Type B pancreatic cell (in vitro differentiated cells): ENCODE measurements at regions not wholly inside any gene's neighbourhood (a gene's known extent, or its start where the extent isn't known, plus 50 kb on each side); places are given as distances from the start of the nearest gene placed in this dataset.

Experiments
- DNase-seq: peaks from one replicate; pipeline ENCODE4 v3.0.0; 2021; ENCODE audit warnings: mixed read lengths; ENCODE audit not compliant: unreplicated experiment; ENCODE audit errors: extremely low spot score
- H3K27ac Mint-ChIP-seq: 2 replicates; pipeline ENCODE4 v1.8.0; 2021; ENCODE audit warnings: mild to moderate bottlenecking, mixed read lengths
- H3K27me3 Mint-ChIP-seq: 2 replicates; pipeline ENCODE4 v1.8.0; 2021; ENCODE audit warnings: mixed read lengths
- H3K36me3 Mint-ChIP-seq: 2 replicates; pipeline ENCODE4 v1.8.0; 2021; ENCODE audit warnings: mixed read lengths
- H3K4me1 Mint-ChIP-seq: one replicate; pipeline ENCODE4 v1.8.0; 2021; ENCODE audit warnings: mixed read lengths; ENCODE audit not compliant: unreplicated experiment
- H3K4me3 Mint-ChIP-seq: 2 replicates; pipeline ENCODE4 v1.8.0; 2021; ENCODE audit warnings: mild to moderate bottlenecking, mixed read lengths
- H3K9me3 Mint-ChIP-seq: 2 replicates; pipeline ENCODE4 v1.8.0; 2021; ENCODE audit warnings: mixed read lengths
- TF ChIP-seq, protein P1 (sequence below): fragments of 200-600 bp; sonication (generic); conservative IDR thresholded peaks from 2 replicates; pipeline ENCODE4 v1.5.0; 2021; ENCODE audit warnings: antibody characterized with exemption, mild to moderate bottlenecking

DNA sequence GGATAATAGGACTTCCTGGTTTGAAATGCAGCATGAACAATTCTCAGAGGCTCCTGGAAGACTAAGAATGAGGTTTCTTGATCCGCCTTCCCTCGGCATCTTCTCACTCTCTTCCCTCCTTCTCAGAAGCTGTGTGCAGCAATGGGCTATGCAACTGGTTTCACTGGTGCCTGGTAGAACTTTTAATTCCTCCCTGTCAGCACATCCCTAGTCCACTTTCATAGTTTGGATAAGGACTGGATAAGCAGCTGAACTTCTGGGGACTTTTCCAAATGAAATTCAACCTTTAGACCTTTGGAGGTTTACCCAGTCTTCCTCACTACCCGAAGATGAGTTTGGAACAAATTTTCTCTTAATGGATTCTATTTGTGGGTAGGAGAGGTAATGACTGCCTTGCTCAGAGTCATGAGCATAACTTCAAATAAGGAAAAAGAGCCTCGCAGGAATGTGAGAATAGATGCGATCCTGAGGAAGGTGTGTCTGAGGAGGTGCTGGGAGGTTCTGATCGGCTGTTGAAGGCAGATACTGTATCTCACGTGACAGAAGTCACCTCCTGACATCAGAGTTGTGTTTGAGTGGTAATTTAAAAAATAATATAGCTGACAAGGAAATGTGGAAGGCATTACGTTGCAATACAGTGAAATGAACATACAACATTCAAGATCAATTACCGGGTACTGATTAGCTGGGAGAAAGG, 56.0 kb upstream of the HAND2 start:
- TF ChIP-seq, protein P1, sequence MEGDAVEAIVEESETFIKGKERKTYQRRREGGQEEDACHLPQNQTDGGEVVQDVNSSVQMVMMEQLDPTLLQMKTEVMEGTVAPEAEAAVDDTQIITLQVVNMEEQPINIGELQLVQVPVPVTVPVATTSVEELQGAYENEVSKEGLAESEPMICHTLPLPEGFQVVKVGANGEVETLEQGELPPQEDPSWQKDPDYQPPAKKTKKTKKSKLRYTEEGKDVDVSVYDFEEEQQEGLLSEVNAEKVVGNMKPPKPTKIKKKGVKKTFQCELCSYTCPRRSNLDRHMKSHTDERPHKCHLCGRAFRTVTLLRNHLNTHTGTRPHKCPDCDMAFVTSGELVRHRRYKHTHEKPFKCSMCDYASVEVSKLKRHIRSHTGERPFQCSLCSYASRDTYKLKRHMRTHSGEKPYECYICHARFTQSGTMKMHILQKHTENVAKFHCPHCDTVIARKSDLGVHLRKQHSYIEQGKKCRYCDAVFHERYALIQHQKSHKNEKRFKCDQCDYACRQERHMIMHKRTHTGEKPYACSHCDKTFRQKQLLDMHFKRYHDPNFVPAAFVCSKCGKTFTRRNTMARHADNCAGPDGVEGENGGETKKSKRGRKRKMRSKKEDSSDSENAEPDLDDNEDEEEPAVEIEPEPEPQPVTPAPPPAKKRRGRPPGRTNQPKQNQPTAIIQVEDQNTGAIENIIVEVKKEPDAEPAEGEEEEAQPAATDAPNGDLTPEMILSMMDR: no peak
- Mint-ChIP-seq H3K4me1 (no peaks in the 10 kb centered on the region), H3K27me3 (peaks cover 5% of the 10 kb centered on the region)

GRCh38 chr4:173584506-173584905, 54.5 kb upstream of the HAND2 start:
- Mint-ChIP-seq H3K4me1 (no peaks in the 10 kb centered on the region), H3K27ac (no peak overlapping the region), H3K4me3 (no peak overlapping the region), H3K36me3 (no peaks in the 10 kb centered on the region), H3K27me3 (peaks cover 5% of the 10 kb centered on the region), H3K9me3 (no peaks in the 10 kb centered on the region)
- TF ChIP-seq, protein P1: no peak
- no peak for DNase-seq

More for the DNA sequence above, 56.0 kb upstream of the HAND2 start:
- Mint-ChIP-seq H3K27ac (no peak overlapping the region), H3K36me3 (no peaks in the 10 kb centered on the region), H3K4me3 (no peak overlapping the region), H3K9me3 (no peaks in the 10 kb centered on the region)
- DNase-seq: no peak
